Renal cortex interstitium (tissue), 11 donors: ENCODE measurements at regions not wholly inside any gene's neighbourhood (a gene's known extent, or its start where the extent isn't known, plus 50 kb on each side); places are given as distances from the start of the nearest gene placed in this dataset.
"Not testable (repeated sequence)": the region's sequence is repeated elsewhere in the genome, so short reads cannot be mapped to it uniquely, and the experiment has no call there.

Experiments used
- DNase-seq, 11 donors: peaks; one replicate each; pipeline ENCODE4 v3.0.0-alpha.2; 2013; ENCODE audit warnings: low read depth in 9 of 11, low spot score in 4 of 11; ENCODE audit errors: extremely low read depth in 1 of 11

- DNase-seq: peak in 7 of 11 donors; percentile 5 to 31 (median 18)
These were observed 74.9 kb upstream of the ATP2B1 start for GRCh38 chr12:89783359-89784060.

GRCh38 chr12:89782807-89783206, 74.2 kb upstream of the ATP2B1 start:
- DNase-seq: no peak

DNA sequence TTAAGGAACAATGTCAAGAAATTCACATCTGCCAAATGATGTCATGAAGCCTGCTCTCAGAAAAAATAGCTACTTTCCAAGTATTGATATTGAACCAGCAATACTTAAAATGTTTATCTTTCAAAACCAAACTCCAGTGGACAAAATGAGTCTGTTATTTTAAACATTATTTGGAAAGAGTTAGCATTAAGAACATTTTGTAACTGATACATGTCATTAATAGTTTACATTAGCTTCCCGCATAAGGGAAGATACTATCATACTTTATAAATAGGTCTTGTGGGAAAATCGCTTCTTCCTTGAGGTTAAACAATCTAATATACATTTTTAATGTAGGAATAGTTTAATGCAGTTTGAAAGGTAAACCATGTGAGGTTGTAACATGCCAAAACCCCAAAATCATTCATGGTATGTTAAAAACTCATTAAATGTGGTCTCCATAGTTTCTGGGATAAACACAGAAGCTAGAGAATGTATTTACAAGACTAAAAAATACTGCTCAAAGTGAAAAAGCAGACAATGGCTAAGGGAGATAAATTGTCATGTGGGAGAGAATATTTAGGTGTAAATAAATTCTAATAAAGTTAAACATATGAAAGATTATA, 73.4 kb upstream of the ATP2B1 start:
- no peak for DNase-seq

DNA sequence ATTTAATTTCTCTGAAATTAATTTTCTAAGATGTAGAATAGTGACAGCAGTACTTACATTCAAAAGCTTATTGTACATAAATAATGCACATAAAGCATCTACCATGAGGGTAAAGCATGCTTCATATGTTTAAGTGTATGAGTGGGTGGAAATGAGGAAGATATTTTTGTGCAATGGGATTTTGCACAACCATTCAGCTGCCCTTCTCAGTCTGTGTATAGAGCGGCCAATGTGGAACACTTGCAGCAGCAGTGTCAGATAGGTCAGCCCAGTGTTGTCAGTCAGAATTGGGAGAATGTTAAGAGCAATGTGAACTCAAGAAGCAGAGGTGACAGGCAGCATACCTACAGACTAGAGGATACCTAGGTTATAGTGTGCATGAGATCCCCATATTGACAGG, 72.5 kb upstream of the ATP2B1 start:
- no peak for DNase-seq

GRCh38 chr12:89779090-89779489, 70.5 kb upstream of the ATP2B1 start:
- DNase-seq: no peak

GRCh38 chr12:89777733-89778379, 69.2 kb upstream of the ATP2B1 start:
- no peak for DNase-seq

- no peak for DNase-seq
These were observed 67.3 kb upstream of the ATP2B1 start for GRCh38 chr12:89775986-89776365.

GRCh38 chr12:89775063-89775985, 66.7 kb upstream of the ATP2B1 start:
- DNase-seq: peak in 1 of 11 donors; percentile 17

GRCh38 chr12:89774645-89775044, 66.0 kb upstream of the ATP2B1 start:
- DNase-seq: no peak

GRCh38 chr12:89770391-89770790, 61.8 kb upstream of the ATP2B1 start:
- no peak for DNase-seq

GRCh38 chr12:89769483-89769818, 60.8 kb upstream of the ATP2B1 start:
- no peak for DNase-seq

- no peak for DNase-seq
These were observed 60.2 kb upstream of the ATP2B1 start for GRCh38 chr12:89768586-89769482.

DNA sequence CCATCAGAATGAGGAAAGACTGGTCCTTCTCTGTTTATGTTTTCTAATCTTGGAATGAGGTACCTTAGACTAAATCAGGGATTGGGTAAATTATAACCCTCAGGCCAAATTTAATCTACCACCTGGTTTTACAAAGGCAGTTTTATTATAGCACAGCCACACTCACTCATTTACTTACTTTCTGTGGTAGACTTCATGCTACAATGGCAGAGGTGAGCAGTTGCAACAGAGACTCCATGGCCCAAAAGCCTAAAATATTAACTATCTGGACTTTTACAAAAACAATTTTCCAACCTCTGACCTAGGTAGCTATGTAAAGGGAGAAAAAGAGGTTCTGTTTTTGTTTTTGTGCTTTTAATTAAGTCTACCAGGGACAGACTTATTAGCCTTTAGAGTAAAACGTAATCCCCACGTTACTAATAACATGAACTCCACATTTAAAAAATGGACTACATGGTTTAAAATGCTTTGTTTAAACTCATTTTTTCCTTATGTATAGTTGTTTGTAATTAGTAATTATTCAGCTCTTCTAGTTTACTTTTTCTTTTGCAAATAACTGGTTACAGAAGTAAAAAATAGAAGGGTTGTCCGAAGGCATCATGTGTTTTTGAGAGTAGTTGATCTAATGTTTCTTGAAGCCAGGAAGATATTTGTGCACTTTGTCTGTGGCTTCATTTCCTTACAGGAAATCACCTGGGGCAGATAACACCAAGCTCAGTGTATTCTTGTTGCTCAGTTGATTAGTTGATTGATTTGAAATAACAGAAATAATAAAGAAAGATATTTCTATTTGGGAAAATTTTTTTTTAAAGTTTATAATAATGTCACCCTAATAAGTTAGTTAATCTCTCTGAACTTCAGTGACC, 57.6 kb upstream of the ATP2B1 start:
- DNase-seq: no peak

DNA sequence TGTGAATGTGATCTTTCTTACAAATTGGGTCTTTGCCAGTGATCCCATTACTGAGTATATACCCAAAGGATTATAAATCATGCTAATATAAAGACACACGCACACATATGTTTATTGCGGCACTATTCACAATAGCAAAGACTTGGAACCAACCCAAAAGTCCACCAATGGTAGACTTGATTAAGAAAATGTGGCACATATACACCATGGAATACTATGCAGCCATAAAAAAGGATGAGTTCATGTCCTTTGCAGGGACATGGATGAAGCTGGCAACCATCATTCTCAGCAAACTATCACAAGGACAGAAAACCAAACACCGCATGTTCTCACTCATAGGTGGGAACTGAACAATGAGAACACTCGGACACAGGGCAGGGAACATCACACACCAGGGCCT, 55.5 kb upstream of the ATP2B1 start:
- not testable (repeated sequence) for DNase-seq

DNA sequence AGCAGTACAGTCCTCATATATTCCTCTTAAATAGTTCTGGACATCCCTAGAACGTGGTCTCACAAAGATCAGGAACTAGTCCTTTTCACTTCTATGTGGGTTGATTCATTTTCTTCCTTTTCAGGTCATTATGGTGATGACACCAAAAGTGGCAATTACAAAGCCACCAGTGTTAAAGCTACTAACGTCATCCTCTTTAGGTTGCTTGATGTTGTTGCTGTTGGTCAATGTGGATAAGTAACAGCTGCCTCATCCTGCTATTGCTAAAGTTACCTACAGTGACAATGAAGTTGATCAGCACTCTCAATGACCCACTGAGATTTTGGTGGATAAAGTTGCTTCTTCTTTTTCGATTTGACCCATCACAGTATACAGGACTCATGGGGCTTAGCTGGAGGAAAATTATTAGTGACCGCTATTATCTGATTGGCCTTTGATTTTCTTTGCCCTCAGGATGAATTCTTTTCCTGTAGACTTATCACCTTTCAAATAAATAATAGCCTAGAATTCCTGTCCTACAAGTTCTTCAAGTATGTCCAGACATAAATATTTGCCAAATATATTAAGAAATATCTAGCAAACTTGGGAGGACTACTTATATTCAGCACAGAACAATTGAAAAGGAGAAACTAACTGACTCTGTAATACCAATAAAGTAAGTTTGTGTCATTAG, 54.0 kb upstream of the ATP2B1 start:
- DNase-seq: no peak

DNA sequence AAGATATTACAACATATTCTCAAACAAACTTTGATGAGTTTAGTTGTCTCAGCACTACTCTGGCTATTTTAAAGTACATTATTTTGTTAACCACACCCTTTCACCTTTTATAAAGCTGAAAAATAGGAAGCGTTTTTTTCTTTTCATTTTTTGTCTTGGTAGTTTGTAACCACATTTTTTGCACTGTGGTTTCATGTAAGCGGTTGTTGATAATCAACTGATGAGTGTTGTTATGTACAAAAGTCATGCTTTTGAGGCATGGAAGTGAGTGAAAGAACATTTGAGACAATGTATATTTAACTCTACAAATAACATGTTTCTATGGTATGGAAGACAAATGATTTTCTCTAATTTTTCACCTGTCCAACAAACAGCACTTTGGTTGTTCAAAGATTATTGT, 52.1 kb upstream of the ATP2B1 start:
- no peak for DNase-seq
